Naive thymus-derived CD8-positive, alpha-beta T cell (primary cell): ENCODE measurements at regions not wholly inside any gene's neighbourhood (a gene's known extent, or its start where the extent isn't known, plus 50 kb on each side); places are given as distances from the start of the nearest gene placed in this dataset.

Experiments
- ATAC-seq, 2 donors: fragments of 150-1000 bp; cut with Tn5 transposase in 1 of 2; sonication (Bioruptor Pico), chemical (Tn5 transposase) in 1 of 2; 1 replicate in 1 of 2; 2 replicates in 1 of 2; pipeline ENCODE4 v1.10.0; 2021; ENCODE audit warnings: mild to moderate bottlenecking in 2 of 2, moderate library complexity in 2 of 2
- POLR2A ChIA-PET: fragments of 350-600 bp; sonication (Branson Sonifier 250); formaldehyde crosslinking; loops from one replicate; lab custom pipeline; 2021; ENCODE audit warnings: antibody characterized with exemption; lab: Charles Lee
- DNase-seq, 10 donors: peaks; one replicate each; pipeline versions ENCODE4 v3.0.0 to v3.0.0-alpha.2; 2020 to 2022
- H3K27ac Mint-ChIP-seq, 10 donors: one replicate each; pipeline ENCODE4 v1.8.0; 2020 to 2022; ENCODE audit warnings: mild to moderate bottlenecking in 10 of 10, mixed read lengths in 10 of 10, moderate library complexity in 4 of 10, inconsistent platforms in 1 of 10
- H3K27me3 Mint-ChIP-seq, 5 donors: one replicate each; pipeline ENCODE4 v1.8.0; 2021 to 2022; ENCODE audit warnings: mixed read lengths in 5 of 5
- H3K36me3 Mint-ChIP-seq, 3 donors: one replicate each; pipeline ENCODE4 v1.8.0; 2020 to 2022; ENCODE audit warnings: mixed read lengths in 3 of 3, mild to moderate bottlenecking in 2 of 3, inconsistent platforms in 1 of 3
- H3K4me1 Mint-ChIP-seq, 4 donors: one replicate each; pipeline ENCODE4 v1.8.0; 2021 to 2022; ENCODE audit warnings: mixed read lengths in 4 of 4
- H3K4me3 Mint-ChIP-seq, 10 donors: one replicate each; pipeline ENCODE4 v1.8.0; 2020 to 2022; ENCODE audit warnings: mild to moderate bottlenecking in 10 of 10, mixed read lengths in 10 of 10, moderate library complexity in 6 of 10, inconsistent platforms in 1 of 10
- H3K9me3 Mint-ChIP-seq, 9 donors: one replicate each; pipeline ENCODE4 v1.8.0; 2020 to 2022; ENCODE audit warnings: mixed read lengths in 9 of 9, mild to moderate bottlenecking in 3 of 9, inconsistent platforms in 1 of 9, moderate library complexity in 1 of 9

GRCh38 chr10:30793093-30793492 lies 163.5 kb upstream of the LYZL2 start:
- H3K36me3 Mint-ChIP-seq: no peaks in the 10 kb centered on the region
- no peaks in the 10 kb centered on the region for H3K27me3 Mint-ChIP-seq
- peaks cover 19 to 38% (median 32%) of the 10 kb centered on the region in 4 donors for H3K4me1 Mint-ChIP-seq
- DNase-seq (no peak), ATAC-seq (no peak)
- POLR2A ChIA-PET: no interaction called here
- no peaks in the 10 kb centered on the region for H3K9me3 Mint-ChIP-seq
- H3K27ac Mint-ChIP-seq: peak overlapping the region in 3 of 10 donors; percentile 7 to 100 (median 95)
- no peak overlapping the region for H3K4me3 Mint-ChIP-seq

- no peaks in the 10 kb centered on the region for H3K27me3 Mint-ChIP-seq
- peak overlapping the region; percentile 68 to 100 (median 90) for H3K27ac Mint-ChIP-seq
- DNase-seq: peak in 2 of 10 donors; percentile 21 to 25
- H3K9me3 Mint-ChIP-seq: no peaks in the 10 kb centered on the region
- no peaks in the 10 kb centered on the region for H3K36me3 Mint-ChIP-seq
- ATAC-seq: peak; percentile 53 to 70
- H3K4me1 Mint-ChIP-seq: peaks cover 20 to 44% (median 32%) of the 10 kb centered on the region in 4 donors
- POLR2A ChIA-PET: no interaction called here
- peak overlapping the region; percentile 55 to 83 (median 70) for H3K4me3 Mint-ChIP-seq
Measured at GRCh38 chr10:30792025-30792424, 162.5 kb upstream of the LYZL2 start.

DNA sequence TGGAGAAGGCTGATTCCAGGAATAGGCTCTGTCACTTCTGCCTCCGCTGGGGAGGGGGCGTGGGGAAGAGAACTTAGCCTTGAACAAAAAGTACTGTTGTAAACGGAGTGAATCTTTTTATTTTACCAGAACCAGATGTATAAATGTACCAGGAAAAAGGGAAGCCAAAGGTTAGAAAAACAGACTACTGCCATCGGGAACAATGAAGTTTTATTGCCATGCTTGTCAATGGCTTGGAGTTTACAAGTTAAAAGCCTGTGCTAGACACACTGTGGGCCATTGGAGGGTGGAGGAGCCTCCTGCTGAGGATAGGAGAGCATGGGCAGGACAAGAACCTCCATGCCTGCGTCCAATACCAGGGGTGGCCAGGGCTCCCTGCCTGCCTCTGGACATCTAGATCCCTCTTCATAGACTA lies 161.7 kb upstream of the LYZL2 start:
- POLR2A ChIA-PET: no interaction called here
- DNase-seq (no peak), ATAC-seq (no peak)
- H3K27ac Mint-ChIP-seq: peak overlapping the region; percentile 68 to 100 (median 90)
- no peaks in the 10 kb centered on the region for H3K27me3 Mint-ChIP-seq
- no peaks in the 10 kb centered on the region for H3K9me3 Mint-ChIP-seq
- H3K4me3 Mint-ChIP-seq: peak overlapping the region in 8 of 10 donors; percentile 42 to 83 (median 55)
- peaks cover 20 to 45% (median 32%) of the 10 kb centered on the region in 4 donors for H3K4me1 Mint-ChIP-seq
- no peaks in the 10 kb centered on the region for H3K36me3 Mint-ChIP-seq

GRCh38 chr10:30789806-30790205 lies 160.3 kb upstream of the LYZL2 start:
- Mint-ChIP-seq H3K4me1 (peaks cover 23 to 47% (median 38%) of the 10 kb centered on the region in 4 donors), H3K27me3 (no peaks in the 10 kb centered on the region), H3K27ac (peak overlapping the region in 8 of 10 donors; percentile 3 to 97 (median 68)), H3K4me3 (peak overlapping the region in 3 of 10 donors; percentile 8 to 80 (median 57)), H3K36me3 (no peaks in the 10 kb centered on the region), H3K9me3 (no peaks in the 10 kb centered on the region)
- POLR2A ChIA-PET: no interaction called here
- ATAC-seq (no peak), DNase-seq (peak in 1 of 10 donors; percentile 15)

DNA sequence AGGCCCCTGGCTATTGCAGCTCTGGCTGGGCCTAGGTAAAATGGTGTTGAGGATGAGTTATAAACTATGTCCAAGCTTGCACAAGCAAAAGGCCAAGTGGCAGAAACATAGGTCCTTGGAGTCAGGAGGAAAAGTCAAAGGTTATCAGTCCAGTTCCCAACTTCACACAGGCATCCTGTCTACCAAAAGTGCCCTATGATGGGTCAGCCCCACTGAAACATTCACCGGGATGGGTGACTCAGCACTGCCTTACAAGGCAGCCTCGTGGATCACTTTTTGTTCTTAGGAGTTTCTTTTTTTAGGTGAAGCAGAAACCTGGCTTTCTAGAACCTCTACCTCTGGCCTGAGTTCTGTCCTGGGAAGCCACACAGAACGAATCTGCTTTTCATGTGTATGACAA lies 158.8 kb upstream of the LYZL2 start:
- H3K27ac Mint-ChIP-seq: peak overlapping the region in 7 of 10 donors; percentile 1 to 69 (median 36)
- peaks cover 27 to 52% (median 47%) of the 10 kb centered on the region in 4 donors for H3K4me1 Mint-ChIP-seq
- no peak overlapping the region for H3K4me3 Mint-ChIP-seq
- ATAC-seq: no peak
- no peaks in the 10 kb centered on the region for H3K9me3 Mint-ChIP-seq
- no peaks in the 10 kb centered on the region for H3K27me3 Mint-ChIP-seq
- H3K36me3 Mint-ChIP-seq: no peaks in the 10 kb centered on the region
- DNase-seq: no peak
- POLR2A ChIA-PET: no interaction called here

DNA sequence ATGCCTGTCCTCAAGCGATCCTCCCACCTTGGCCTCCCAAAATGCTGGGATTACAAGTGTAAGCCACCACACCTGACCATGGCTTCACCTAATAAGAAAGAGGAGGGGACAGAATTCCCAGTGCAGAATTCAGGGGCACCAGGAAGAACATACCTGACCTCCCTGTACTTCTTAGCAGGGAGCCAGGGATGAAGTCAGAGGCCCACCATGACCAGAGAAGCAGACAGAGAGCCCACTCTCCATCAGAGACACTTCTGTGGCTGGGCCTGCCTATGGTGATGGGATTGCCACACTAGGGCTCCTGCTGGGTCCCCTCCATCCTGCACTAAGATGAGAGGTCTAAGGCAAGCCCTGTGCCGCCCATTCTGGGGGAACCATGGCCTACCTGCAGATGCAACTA lies 157.4 kb upstream of the LYZL2 start:
- no peaks in the 10 kb centered on the region for H3K9me3 Mint-ChIP-seq
- peaks cover 20 to 39% (median 33%) of the 10 kb centered on the region in 4 donors for H3K4me1 Mint-ChIP-seq
- no peaks in the 10 kb centered on the region for H3K27me3 Mint-ChIP-seq
- no peak overlapping the region for H3K4me3 Mint-ChIP-seq
- H3K36me3 Mint-ChIP-seq: no peaks in the 10 kb centered on the region
- POLR2A ChIA-PET: interaction anchor here (0.9 kb wide), 1 partner anchor 984 kb away, joined by 3 read pairs; no protein-coding TSS in a partner anchor
- H3K27ac Mint-ChIP-seq: peak overlapping the region in 4 of 10 donors; percentile 27 to 82 (median 35)
- ATAC-seq: no peak
- DNase-seq: no peak

GRCh38 chr10:30786131-30786530 lies 156.6 kb upstream of the LYZL2 start:
- peak overlapping the region; percentile 72 to 90 (median 78) for H3K4me3 Mint-ChIP-seq
- POLR2A ChIA-PET: interaction anchor here (2.6 to 2.9 kb wide), 2 partner anchors 26 to 533 kb away, joined by 20 to 30 read pairs; partner anchors contain the start of gene ZEB1
- ATAC-seq (no peak), DNase-seq (no peak)
- no peaks in the 10 kb centered on the region for H3K36me3 Mint-ChIP-seq
- H3K9me3 Mint-ChIP-seq: no peaks in the 10 kb centered on the region
- H3K27me3 Mint-ChIP-seq: no peaks in the 10 kb centered on the region
- peaks cover 14 to 32% (median 26%) of the 10 kb centered on the region in 4 donors for H3K4me1 Mint-ChIP-seq
- H3K27ac Mint-ChIP-seq: peak overlapping the region in 9 of 10 donors; percentile 26 to 85 (median 69)

DNA sequence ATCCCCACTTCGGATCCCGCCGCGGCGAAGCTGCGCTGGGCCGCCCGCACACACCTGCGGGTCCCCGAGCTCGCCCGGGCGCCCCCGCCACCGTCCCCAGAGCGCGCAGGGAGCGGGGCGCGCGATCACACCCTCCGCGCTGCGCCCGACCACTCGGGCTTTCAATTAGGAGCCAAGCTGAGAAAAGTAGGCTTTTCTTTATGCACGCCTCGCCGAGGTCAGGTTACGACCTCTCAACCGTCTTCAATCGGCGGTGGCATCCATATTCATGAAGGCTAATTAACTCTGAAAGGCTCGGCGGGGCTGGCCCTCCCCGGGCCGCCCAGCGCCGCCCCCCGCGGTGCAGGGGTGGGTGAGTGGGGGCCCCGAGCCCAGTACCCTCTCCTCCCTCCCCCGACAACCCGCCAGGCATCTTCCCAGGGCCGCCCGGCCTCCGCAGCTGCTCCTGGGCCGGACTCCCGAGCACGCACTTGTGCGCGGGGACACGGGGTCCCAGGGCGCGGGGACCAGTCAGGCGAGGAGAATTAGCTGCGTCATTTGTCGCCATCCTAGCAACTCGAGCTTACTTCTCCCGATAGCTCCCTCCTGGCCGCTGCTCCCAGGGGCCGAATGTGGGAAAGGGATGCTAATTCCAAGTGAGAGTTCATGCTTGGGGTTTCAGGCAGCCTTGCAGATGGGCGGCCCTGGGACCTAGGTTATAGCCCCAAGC lies 155.5 kb upstream of the LYZL2 start:
- Mint-ChIP-seq H3K4me3 (peak overlapping the region; percentile 73 to 92 (median 85)), H3K36me3 (no peaks in the 10 kb centered on the region), H3K27me3 (no peaks in the 10 kb centered on the region), H3K9me3 (no peaks in the 10 kb centered on the region), H3K4me1 (peaks cover 13 to 26% (median 21%) of the 10 kb centered on the region in 4 donors), H3K27ac (peak overlapping the region; percentile 7 to 95 (median 83))
- ATAC-seq (peak; percentile 38 to 57), DNase-seq (peak; percentile 3 to 65 (median 36))
- POLR2A ChIA-PET: interaction anchor here (0.7 to 2.9 kb wide), 22 partner anchors 9 to 1346 kb away, joined by 3 to 42 read pairs (median 6); partner anchors contain the start of genes ZEB1 and ZNF438

- Mint-ChIP-seq H3K4me3 (peak overlapping the region; percentile 73 to 92 (median 85)), H3K27me3 (no peaks in the 10 kb centered on the region), H3K4me1 (peaks cover 9 to 22% (median 16%) of the 10 kb centered on the region in 4 donors), H3K9me3 (no peaks in the 10 kb centered on the region), H3K27ac (peak overlapping the region; percentile 7 to 95 (median 90)), H3K36me3 (no peaks in the 10 kb centered on the region)
- peak in 2 of 10 donors; percentile 38 to 43 for DNase-seq
- peak; percentile 28 to 36 for ATAC-seq
- POLR2A ChIA-PET: interaction anchor here (0.7 to 2.9 kb wide), 23 partner anchors 10 to 1347 kb away, joined by 3 to 42 read pairs (median 7); partner anchors contain the start of genes ZEB1 and ZNF438
Measured at GRCh38 chr10:30784524-30784896, 155.0 kb upstream of the LYZL2 start.

GRCh38 chr10:30783939-30784501 lies 154.5 kb upstream of the LYZL2 start:
- Mint-ChIP-seq H3K4me3 (peak overlapping the region; percentile 73 to 92 (median 85)), H3K9me3 (no peaks in the 10 kb centered on the region), H3K27ac (peak overlapping the region; percentile 7 to 95 (median 90)), H3K4me1 (peaks cover 9 to 20% (median 16%) of the 10 kb centered on the region in 4 donors), H3K27me3 (no peaks in the 10 kb centered on the region), H3K36me3 (no peaks in the 10 kb centered on the region)
- ATAC-seq (peak; percentile 84 to 90), DNase-seq (peak; percentile 72 to 93 (median 82))
- POLR2A ChIA-PET: interaction anchor here (0.7 to 2.9 kb wide), 21 partner anchors 10 to 1347 kb away, joined by 3 to 42 read pairs (median 8); partner anchors contain the start of genes ZEB1 and ZNF438

- H3K27ac Mint-ChIP-seq: peak overlapping the region in 3 of 10 donors; percentile 44 to 75 (median 55)
- peak overlapping the region in 1 of 10 donors; percentile 51 for H3K4me3 Mint-ChIP-seq
- H3K9me3 Mint-ChIP-seq: no peaks in the 10 kb centered on the region
- H3K4me1 Mint-ChIP-seq: peaks cover 7 to 15% (median 13%) of the 10 kb centered on the region in 4 donors
- POLR2A ChIA-PET: interaction anchor here (0.6 to 2.8 kb wide), 6 partner anchors 31 to 987 kb away, joined by 3 to 13 read pairs (median 7); no protein-coding TSS in a partner anchor
- DNase-seq: no peak
- ATAC-seq: no peak
- H3K36me3 Mint-ChIP-seq: no peaks in the 10 kb centered on the region
- no peaks in the 10 kb centered on the region for H3K27me3 Mint-ChIP-seq
Measured at GRCh38 chr10:30782537-30783461, 153.2 kb upstream of the LYZL2 start.

- Mint-ChIP-seq H3K36me3 (no peaks in the 10 kb centered on the region), H3K27me3 (no peaks in the 10 kb centered on the region), H3K27ac (peak overlapping the region in 2 of 10 donors; percentile 11 to 55), H3K4me1 (peaks cover 7 to 15% (median 12%) of the 10 kb centered on the region in 4 donors), H3K9me3 (no peaks in the 10 kb centered on the region), H3K4me3 (peak overlapping the region in 1 of 10 donors; percentile 56)
- POLR2A ChIA-PET: interaction anchor here (2.8 kb wide), 1 partner anchor 65 kb away, joined by 11 read pairs; no protein-coding TSS in a partner anchor
- no peak for ATAC-seq
- DNase-seq: no peak
Measured at GRCh38 chr10:30782157-30782536, 152.6 kb upstream of the LYZL2 start.
